H1 (cell line): ENCODE measurements at regions not wholly inside any gene's neighbourhood (a gene's known extent, or its start where the extent isn't known, plus 50 kb on each side); places are given as distances from the start of the nearest gene placed in this dataset.

Source experiments
- KDM1A ChIP-seq: fragments of 200-600, 300-600 bp; sonication (generic); IDR thresholded peaks from 2 replicates; pipeline ENCODE4 v1.7.1; 2016; ENCODE audit warnings: mild to moderate bottlenecking, low read length, borderline replicate concordance
- NANOG ChIP-seq: IDR thresholded peaks from 2 replicates; pipeline ENCODE4 v1.6.1; 2011; ENCODE audit warnings: low read length, low read depth, mild to moderate bottlenecking, inconsistent platforms; ENCODE audit not compliant: insufficient read depth, poor library complexity, severe bottlenecking
- RAD21 ChIP-seq, 2 experiments: IDR thresholded peaks in 1 of 2; conservative IDR thresholded peaks in 1 of 2; 2 replicates each; pipeline ENCODE4 v1.6.1; 2011; ENCODE audit warnings: low read depth in 2 of 2, low read length in 2 of 2, improper control_type of control experiment in 1 of 2, inconsistent platforms in 1 of 2, mild to moderate bottlenecking in 1 of 2, moderate library complexity in 1 of 2
- RXRA ChIP-seq: IDR thresholded peaks from 2 replicates; pipeline ENCODE4 v1.6.1; 2011; ENCODE audit warnings: low read depth, mild to moderate bottlenecking, low read length, moderate library complexity; ENCODE audit not compliant: insufficient read depth
- TAF7 ChIP-seq: optimal IDR thresholded peaks from 2 replicates; pipeline ENCODE3; 2011; ENCODE audit warnings: low read depth, mild to moderate bottlenecking, inconsistent platforms, low read length, moderate library complexity, borderline replicate concordance

GRCh38 chr6:168192195-168192900 lies 113.3 kb upstream of the FRMD1 start (continued):
- no peak for TF ChIP-seq TAF7
- no peak for TF ChIP-seq KDM1A
- TF ChIP-seq RXRA: no peak
- TF ChIP-seq RAD21 (IDR thresholded peaks at IDR 0.05 in 1 of 2, conservative IDR thresholded peaks at IDR 0.05 in 1 of 2; ENCODE audit: low read depth in 2 of 2, low read length in 2 of 2): no peak
- TF ChIP-seq NANOG: no peak
